Suprapubic skin (tissue), 4 donors: ENCODE measurements at regions not wholly inside any gene's neighbourhood (a gene's known extent, or its start where the extent isn't known, plus 50 kb on each side); places are given as distances from the start of the nearest gene placed in this dataset.

Experiments used
- DNase-seq, 2 donors: peaks; one replicate each; pipeline ENCODE4 v3.0.0-alpha.2; 2019; ENCODE audit warnings: low spot score in 2 of 2
- H3K27ac ChIP-seq: fragments of 200-600 bp; sonication (generic); one replicate; pipeline ENCODE4 v1.5.1; 2019
- H3K27me3 ChIP-seq: fragments of 200-600 bp; sonication (generic); one replicate; pipeline ENCODE4 v1.5.1; 2019
- H3K36me3 ChIP-seq: fragments of 200-600 bp; sonication (generic); one replicate; pipeline ENCODE4 v1.5.1; 2019
- H3K4me1 ChIP-seq: fragments of 200-600 bp; sonication (generic); one replicate; pipeline ENCODE4 v1.5.1; 2019
- H3K4me3 ChIP-seq: fragments of 200-600 bp; sonication (generic); one replicate; pipeline ENCODE4 v1.5.1; 2019; ENCODE audit warnings: mild to moderate bottlenecking
- H3K9me3 ChIP-seq: fragments of 200-600 bp; sonication (generic); one replicate; pipeline ENCODE4 v1.5.1; 2019
- CTCF ChIP-seq, 2 donors: fragments of 200-600 bp in 1 of 2; fragments of 450-650 bp in 1 of 2; sonication (generic) in 1 of 2; IDR thresholded peaks; one replicate each; pipeline ENCODE4 v1.5.1; 2016 to 2019; ENCODE audit warnings: antibody characterized with exemption in 2 of 2, mild to moderate bottlenecking in 1 of 2, moderate library complexity in 1 of 2
- EP300 ChIP-seq: sonication (generic); formaldehyde crosslinking; IDR thresholded peaks from one replicate; pipeline ENCODE4 v1.6.1; 2017; ENCODE audit warnings: antibody characterized with exemption
- POLR2A ChIP-seq, 2 donors: fragments of 450-650 bp; IDR thresholded peaks; one replicate each; pipeline ENCODE4 v1.6.1; 2017; ENCODE audit warnings: antibody characterized with exemption in 2 of 2, mild to moderate bottlenecking in 2 of 2, moderate library complexity in 2 of 2
- POLR2AphosphoS5 ChIP-seq, 3 donors: sonication (generic); formaldehyde crosslinking; IDR thresholded peaks; one replicate each; pipeline ENCODE4 v1.6.1; 2017; ENCODE audit warnings: antibody characterized with exemption in 3 of 3
- WGBS: methylation state at CpG from one replicate; pipeline ENCODE4 v1.1.5; 2018; 5-methylcytosine and 5-hydroxymethylcytosine counted together

- H3K27me3 ChIP-seq = no peaks in the 10 kb centered on the region
- no peak for TF ChIP-seq POLR2AphosphoS5 (IDR thresholded peaks at IDR 0.05)
- TF ChIP-seq CTCF (IDR thresholded peaks at IDR 0.05) = no peak
- no peak for TF ChIP-seq EP300
- no peak for TF ChIP-seq POLR2A (IDR thresholded peaks at IDR 0.05)
- peak in 1 of 2 donors; percentile 43 for DNase-seq
Measured at GRCh38 chr20:23264545-23264944, 86.0 kb upstream of the NXT1 start.

DNA sequence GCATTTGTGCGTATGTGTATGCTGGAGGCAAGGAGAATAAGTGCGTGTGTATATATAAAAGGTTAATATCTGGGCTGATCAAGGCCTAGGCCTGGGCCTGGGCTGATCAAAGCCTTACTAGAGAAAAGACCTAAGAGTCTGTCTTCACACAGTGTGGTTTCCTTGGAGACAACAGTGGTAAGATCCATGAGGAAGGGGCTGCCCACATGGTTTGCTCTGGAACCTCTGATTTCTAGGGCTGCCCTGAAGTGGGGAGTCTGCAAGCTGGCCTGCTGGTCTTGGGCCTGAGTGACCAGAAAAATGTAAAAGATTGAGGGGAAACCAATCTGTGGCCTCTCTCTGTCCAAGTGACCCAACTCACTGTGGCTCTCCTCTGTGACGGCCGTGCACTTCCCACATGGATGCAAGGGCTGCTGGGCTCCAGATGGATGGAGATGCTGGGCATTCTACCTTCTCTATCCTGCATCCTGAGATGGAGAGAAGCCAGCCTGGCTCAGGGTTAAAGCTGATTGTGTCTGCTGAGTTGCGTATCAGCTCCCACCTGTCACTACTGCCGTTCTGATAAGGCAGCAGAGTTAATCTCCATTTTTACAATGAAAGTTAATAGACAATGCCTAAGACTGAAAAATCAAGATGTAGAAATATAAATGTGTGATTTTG lies 90.3 kb upstream of the NXT1 start:
- no peak overlapping the region for H3K27ac ChIP-seq
- DNase-seq = peak in 1 of 2 donors; percentile 55
- 92% methylated on average over 6 of the region's 6 CpGs for WGBS

More at GRCh38 chr20:23264545-23264944, 86.0 kb upstream of the NXT1 start:
- Histone ChIP-seq H3K4me3 (no peak overlapping the region), H3K4me1 (no peaks in the 10 kb centered on the region), H3K9me3 (no peaks in the 10 kb centered on the region), H3K27ac (no peak overlapping the region), H3K36me3 (no peaks in the 10 kb centered on the region)
- WGBS = 83% methylated on average over 4 of the region's 4 CpGs

DNA sequence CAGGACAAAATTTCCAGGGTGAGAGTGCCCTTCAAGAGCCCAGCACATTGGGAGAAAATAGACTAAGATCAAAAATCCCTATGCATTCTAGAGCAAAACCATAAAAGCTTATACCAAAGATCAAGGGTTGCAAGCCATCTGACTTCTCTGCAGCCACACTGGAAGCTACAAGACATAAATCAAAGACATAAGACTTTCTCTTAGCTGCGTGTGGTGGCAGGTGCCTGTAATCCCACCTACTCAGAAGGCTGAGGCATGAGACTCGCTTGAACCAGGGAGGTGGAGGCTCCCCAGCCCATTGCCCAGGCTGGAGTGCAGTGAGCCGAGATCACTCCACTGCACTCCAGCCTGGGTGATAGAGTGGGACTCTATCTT lies 91.9 kb upstream of the NXT1 start:
- 66% methylated on average over 3 of the region's 3 CpGs for WGBS
- DNase-seq = peak in 1 of 2 donors; percentile 40
- Histone ChIP-seq H3K9me3 (no peaks in the 10 kb centered on the region), H3K36me3 (no peaks in the 10 kb centered on the region), H3K4me3 (no peak overlapping the region), H3K27me3 (peaks cover 3% of the 10 kb centered on the region), H3K27ac (peak overlapping the region; percentile 24), H3K4me1 (peaks cover 28% of the 10 kb centered on the region)
- TF ChIP-seq CTCF (IDR thresholded peaks at IDR 0.05) (no peak), EP300 (no peak), POLR2AphosphoS5 (IDR thresholded peaks at IDR 0.05) (no peak), POLR2A (IDR thresholded peaks at IDR 0.05) (no peak)

More for the DNA sequence above, 90.3 kb upstream of the NXT1 start:
- no peak for TF ChIP-seq POLR2A (IDR thresholded peaks at IDR 0.05)
- no peak for TF ChIP-seq POLR2AphosphoS5 (IDR thresholded peaks at IDR 0.05)
- no peak for TF ChIP-seq EP300
- TF ChIP-seq CTCF (IDR thresholded peaks at IDR 0.05) = no peak
- Histone ChIP-seq H3K9me3 (no peaks in the 10 kb centered on the region), H3K4me1 (peaks cover 28% of the 10 kb centered on the region), H3K27me3 (no peaks in the 10 kb centered on the region), H3K4me3 (no peak overlapping the region), H3K36me3 (no peaks in the 10 kb centered on the region)

GRCh38 chr20:23257848-23258746 lies 92.5 kb upstream of the NXT1 start:
- no peaks in the 10 kb centered on the region for H3K36me3 ChIP-seq
- WGBS = 56% methylated on average over 8 of the region's 8 CpGs

More at GRCh38 chr20:23257848-23258746, 92.5 kb upstream of the NXT1 start:
- Histone ChIP-seq H3K27me3 (peaks cover 3% of the 10 kb centered on the region), H3K4me3 (no peak overlapping the region), H3K9me3 (no peaks in the 10 kb centered on the region), H3K4me1 (peaks cover 28% of the 10 kb centered on the region), H3K27ac (peak overlapping the region; percentile 31)
- TF ChIP-seq CTCF (IDR thresholded peaks at IDR 0.05) (no peak), EP300 (no peak), POLR2A (IDR thresholded peaks at IDR 0.05) (no peak), POLR2AphosphoS5 (IDR thresholded peaks at IDR 0.05) (no peak)
- DNase-seq = peak in 1 of 2 donors; percentile 48
